GM18517 (cell line): ENCODE measurements at regions not wholly inside any gene's neighbourhood (a gene's known extent, or its start where the extent isn't known, plus 50 kb on each side); places are given as distances from the start of the nearest gene placed in this dataset.
"Not testable (repeated sequence)": the region's sequence is repeated elsewhere in the genome, so short reads cannot be mapped to it uniquely, and the experiment has no call there.

ENCODE experiments used
- ATAC-seq: cut with Tn5 transposase; IDR thresholded peaks from one replicate; pipeline ENCODE4 v1.9.1; 2021; ENCODE audit warnings: mild to moderate bottlenecking, moderate library complexity; ENCODE audit not compliant: unreplicated experiment

DNA sequence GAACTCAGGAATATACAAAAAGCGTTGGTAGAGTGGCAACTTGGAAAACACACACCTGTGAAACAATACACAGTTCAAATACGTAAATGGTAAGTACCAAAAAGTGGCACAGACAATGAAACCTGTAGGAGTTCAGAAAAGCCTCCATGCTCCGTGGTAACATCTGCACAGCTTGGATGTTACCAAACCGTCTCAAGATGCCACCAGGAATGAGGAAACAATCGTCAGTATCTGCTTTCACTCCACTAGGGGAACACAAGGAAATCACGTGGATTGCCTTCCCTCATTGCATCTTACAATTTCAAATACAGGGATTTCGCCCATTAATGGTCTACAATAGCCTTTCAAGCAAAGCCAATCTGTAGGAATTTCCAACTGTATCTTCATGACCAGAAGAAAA lies 224.6 kb upstream of the LRRC61 start:
- ATAC-seq = not testable (repeated sequence)

DNA sequence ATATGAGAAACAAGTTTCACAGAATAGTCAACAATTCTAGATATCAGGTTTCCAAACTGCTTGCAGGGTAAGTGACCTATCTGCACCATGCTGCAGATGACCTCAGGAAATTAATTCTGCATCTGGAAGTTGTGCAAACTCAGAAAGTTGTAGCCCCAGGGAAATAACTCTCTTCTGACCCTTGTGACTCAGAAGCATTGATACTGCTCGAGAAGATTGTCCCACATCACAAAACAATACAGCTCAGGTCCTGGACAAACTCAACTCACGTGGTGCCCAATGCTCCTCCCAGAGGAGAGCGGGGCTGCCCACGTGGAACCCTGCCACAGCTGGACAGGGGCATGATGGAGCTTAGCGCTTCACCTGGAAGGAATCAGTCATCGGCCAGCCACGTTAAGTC lies 221.9 kb upstream of the LRRC61 start:
- not testable (repeated sequence) for ATAC-seq

DNA sequence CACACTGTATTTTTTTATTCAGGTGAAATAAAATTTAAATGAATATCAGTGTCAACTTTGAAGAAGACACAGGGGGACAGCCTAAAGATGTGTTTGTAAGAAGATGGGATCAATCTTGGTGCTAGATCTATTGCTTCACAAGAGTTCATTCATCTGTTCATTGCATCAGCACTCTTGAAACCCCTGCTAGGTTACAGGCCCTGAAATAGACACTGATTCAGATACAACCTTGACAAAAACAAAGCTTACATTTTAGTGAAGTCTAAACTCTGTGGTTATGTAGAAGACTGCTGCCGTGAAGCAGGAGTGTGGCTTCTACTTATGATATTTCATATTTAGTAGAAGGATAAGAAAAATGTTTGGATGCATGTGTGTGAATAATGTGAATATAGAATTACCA lies 215.9 kb upstream of the LRRC61 start:
- ATAC-seq = not testable (repeated sequence)

DNA sequence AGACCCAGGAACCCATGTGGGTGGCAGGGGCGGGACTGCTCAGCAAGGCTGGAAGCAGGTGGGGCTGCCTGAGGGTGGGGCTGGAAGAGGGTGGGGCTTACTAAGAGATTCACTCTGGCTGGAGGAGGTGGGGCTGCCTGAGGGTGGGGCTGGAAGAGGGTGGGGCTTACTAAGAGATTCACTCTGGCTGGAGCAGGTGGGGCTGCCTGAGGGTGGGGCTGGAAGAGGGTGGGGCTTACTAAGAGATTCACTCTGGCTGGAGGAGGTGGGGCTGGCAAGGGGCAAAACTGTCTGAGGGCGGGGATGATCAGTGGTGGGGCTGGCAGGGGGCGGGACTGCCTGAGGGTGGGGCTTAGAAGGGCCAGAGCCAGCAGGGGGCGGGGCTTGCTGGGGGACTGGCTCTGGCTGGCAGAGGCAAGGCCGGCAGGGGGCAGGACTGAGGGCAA lies 212.8 kb upstream of the LRRC61 start:
- not testable (repeated sequence) for ATAC-seq

- ATAC-seq = not testable (repeated sequence)
Measured at GRCh38 chr7:150110882-150111281, 212.3 kb upstream of the LRRC61 start.

DNA sequence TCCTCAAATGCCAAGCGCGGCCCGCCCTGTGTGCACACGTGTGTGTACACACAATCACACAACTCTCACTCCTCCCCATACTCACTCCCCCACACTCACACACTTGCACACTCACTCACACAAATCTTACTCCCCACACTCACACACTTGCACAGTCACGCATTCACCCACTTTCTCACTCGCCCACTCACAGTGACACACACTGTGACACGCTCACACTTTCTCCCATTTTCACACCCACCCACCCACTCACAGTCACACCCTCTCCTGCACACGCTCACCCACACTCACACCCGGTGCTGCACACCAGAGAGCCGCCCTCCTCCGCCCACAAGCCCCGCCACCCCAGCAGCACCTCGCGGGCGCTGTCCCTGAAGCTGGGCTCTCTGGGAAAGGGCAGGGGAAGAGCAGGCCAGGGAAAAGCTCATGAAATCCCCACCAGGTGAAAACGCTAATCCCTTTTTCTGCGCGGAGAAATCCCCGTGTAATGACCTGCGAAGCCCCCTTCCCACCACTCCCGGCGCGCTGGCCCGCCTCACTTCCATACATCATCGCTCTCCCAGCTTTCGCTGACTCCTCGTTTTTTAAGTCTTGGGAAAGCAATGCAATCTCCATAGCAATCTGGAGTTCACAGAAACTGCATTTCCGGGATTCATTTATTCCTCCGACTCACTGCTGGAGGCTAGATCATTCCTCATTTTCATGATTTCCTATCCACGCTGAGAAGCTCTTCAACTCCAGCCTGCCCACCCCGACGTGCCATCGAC lies 211.6 kb upstream of the LRRC61 start:
- ATAC-seq = not testable (repeated sequence)

DNA sequence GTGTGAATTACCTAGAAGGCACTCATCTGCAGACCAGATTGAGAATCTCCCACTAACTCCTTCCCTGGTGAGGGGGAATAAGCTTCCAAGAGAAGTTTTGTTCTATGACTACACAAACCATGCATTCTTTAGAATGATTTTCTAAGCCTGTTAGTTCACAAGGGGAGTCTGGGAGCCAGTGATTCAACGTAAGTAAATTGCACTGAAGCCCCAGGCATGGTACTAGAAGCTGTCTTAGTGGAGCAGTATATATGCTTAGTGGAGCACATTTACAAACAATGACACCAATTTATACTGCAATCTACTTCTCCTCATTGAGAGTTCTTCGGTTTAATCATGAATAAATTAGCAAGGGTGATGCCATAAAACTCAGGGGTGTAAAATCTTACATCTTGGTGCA lies 209.9 kb upstream of the LRRC61 start:
- not testable (repeated sequence) for ATAC-seq

GRCh38 chr7:150114591-150114990 lies 208.6 kb upstream of the LRRC61 start:
- not testable (repeated sequence) for ATAC-seq

DNA sequence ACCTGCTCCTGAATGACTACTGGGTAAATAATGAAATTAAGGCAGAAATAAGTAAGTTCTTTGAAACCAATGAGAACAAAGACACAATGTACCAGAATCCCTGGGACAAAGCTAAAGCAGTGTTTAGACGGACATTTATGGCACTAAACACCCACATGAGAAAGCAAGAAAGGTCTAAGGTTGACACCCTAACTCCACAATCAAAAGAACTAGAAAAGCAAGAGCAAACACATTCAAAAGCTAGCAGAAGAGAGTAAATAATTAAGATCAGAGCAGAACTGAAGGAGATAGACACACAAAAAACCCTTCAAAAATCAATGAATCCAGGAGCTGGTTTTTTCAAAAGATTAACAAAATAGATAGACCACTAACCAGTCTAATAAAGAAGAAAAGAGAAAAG lies 203.2 kb upstream of the LRRC61 start:
- not testable (repeated sequence) for ATAC-seq

GRCh38 chr7:150125831-150126230 lies 197.3 kb upstream of the LRRC61 start:
- not testable (repeated sequence) for ATAC-seq

GRCh38 chr7:150134451-150134850 lies 188.7 kb upstream of the LRRC61 start:
- ATAC-seq = not testable (repeated sequence)

DNA sequence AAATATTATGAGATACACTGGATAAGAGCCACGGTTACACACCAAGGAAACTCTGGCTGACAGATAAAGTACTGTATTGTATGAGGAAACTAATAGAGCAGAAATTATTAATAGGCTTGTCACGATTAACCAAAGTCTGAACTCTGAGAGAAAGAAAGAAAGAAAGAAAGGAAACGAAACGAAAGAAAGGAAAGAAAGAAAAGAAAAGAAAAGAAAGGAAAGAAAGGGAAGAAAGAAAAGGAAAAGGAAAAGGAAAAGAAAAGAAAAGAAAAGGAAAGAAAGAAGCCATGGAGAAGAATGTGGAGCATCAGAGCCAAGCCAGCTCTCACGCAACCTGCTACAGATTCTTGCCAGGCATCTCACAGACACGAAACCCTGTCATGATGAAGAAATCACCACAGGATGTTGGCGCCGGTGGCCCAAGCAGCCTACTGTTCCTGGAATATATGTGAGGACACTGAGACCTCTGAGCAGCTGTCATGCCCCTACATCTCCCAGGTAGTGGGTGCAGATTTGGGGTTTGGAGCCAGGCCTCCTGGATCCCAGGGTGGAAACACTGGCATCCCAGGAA lies 187.4 kb upstream of the LRRC61 start:
- not testable (repeated sequence) for ATAC-seq

DNA sequence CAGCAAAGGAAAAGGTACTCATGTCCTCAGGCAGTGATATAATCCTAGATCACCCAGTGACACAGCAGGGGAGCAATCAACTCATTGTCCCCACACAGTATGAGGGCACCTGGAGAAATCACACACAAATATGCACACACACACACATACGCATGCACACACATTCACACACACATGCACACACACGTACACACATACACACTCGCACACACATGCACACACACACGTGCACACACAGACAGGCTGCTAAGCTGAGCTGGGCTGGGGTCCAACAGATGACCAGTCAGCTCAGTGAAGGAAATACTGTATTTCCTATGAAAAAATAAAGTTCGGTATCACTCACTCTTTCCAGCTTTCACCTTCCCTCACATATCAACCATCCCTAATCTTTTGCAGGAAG lies 183.3 kb upstream of the LRRC61 start:
- not testable (repeated sequence) for ATAC-seq

- ATAC-seq = not testable (repeated sequence)
Measured at GRCh38 chr7:150141525-150142345, 181.4 kb upstream of the LRRC61 start.

- not testable (repeated sequence) for ATAC-seq
Measured at GRCh38 chr7:150146124-150146523, 177.0 kb upstream of the LRRC61 start.

GRCh38 chr7:150147524-150147923 lies 175.6 kb upstream of the LRRC61 start:
- ATAC-seq = not testable (repeated sequence)

GRCh38 chr7:150156015-150156414 lies 167.1 kb upstream of the LRRC61 start:
- not testable (repeated sequence) for ATAC-seq

DNA sequence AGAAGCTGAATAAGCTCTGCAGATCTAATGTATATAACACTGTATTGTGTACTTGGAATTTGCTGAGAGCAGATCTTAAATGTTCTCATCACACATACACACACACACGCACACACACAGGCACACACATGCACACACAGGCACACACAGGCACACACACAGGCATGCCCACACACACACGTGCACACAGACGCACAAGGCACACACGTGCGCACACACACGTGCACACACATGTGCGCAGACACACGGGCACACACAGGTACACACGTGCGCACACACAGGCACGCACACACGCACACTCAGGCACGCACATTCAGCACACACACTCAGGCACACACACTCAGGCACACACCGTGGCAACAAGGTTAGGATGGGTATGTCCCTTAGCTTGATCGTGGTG lies 164.5 kb upstream of the LRRC61 start:
- ATAC-seq = not testable (repeated sequence)

- not testable (repeated sequence) for ATAC-seq
Measured at GRCh38 chr7:150169515-150169914, 153.6 kb upstream of the LRRC61 start.

DNA sequence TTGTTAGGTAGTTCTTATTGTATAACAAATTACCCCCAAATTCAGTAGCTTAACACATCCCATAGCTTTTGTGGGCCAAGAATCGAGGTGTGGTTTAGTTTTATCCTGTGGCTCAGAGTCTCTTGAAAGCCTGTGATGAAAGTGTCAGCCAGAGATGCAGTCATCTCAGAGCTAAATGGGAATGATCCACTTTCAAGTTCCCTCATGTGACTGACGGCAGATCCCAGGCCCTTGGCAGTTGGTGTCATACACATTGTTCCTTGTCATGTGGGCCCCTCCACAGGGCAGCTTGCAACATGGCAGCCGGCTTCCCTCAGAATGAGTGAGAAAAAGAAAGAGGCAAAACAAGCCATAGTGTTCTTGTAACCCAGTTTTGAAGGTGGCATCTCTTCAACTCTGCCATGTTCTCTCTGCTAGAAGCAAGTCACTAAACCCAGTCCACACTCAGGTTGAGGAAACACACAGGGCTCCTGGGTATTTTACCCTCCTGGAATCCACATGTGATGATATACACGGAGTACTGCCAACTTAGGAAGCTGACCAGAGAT lies 153.1 kb upstream of the LRRC61 start:
- ATAC-seq = not testable (repeated sequence)

GRCh38 chr7:150183602-150184001 lies 139.6 kb upstream of the LRRC61 start:
- not testable (repeated sequence) for ATAC-seq
